HL-60 (cell line): ENCODE measurements at regions not wholly inside any gene's neighbourhood (a gene's known extent, or its start where the extent isn't known, plus 50 kb on each side); places are given as distances from the start of the nearest gene placed in this dataset.

Experiments
- DNase-seq, 2 experiments: peaks; one replicate each; pipeline ENCODE4 v3.0.0-alpha.2; 2010 to 2020; ENCODE audit warnings: low read depth in 1 of 2, low spot score in 1 of 2
- H3K27ac ChIP-seq: fragments of 250-450 bp; sonication (Bioruptor Pico); replicated peaks from 2 replicates; pipeline ENCODE4 v1.5.1; 2020; ENCODE audit warnings: mild to moderate bottlenecking, moderate library complexity
- H3K27me3 ChIP-seq: fragments of 250-450 bp; sonication (Bioruptor Pico); 2 replicates; pipeline ENCODE4 v1.5.1; 2021; ENCODE audit warnings: mild to moderate bottlenecking, moderate library complexity; ENCODE audit not compliant: insufficient read depth, poor library complexity, severe bottlenecking
- H3K4me3 ChIP-seq: replicated peaks from 2 replicates; pipeline ENCODE4 v1.5.1; 2011; ENCODE audit warnings: mild to moderate bottlenecking, control low read depth, low read length; ENCODE audit not compliant: insufficient read depth
- GABPA ChIP-seq: IDR thresholded peaks from 2 replicates; pipeline ENCODE4 v1.6.1; 2012; ENCODE audit warnings: low read depth
- POLR2AphosphoS5 ChIP-seq: IDR thresholded peaks from 2 replicates; pipeline ENCODE4 v1.6.1; 2012; ENCODE audit warnings: low read depth
- REST ChIP-seq: IDR thresholded peaks from 2 replicates; pipeline ENCODE4 v1.6.1; 2012; ENCODE audit warnings: low read depth; ENCODE audit not compliant: insufficient replicate concordance
- SPI1 ChIP-seq: IDR thresholded peaks from 2 replicates; pipeline ENCODE4 v1.6.1; 2012; ENCODE audit warnings: low read depth, mild to moderate bottlenecking, borderline replicate concordance
- TF ChIP-seq, protein P1 (sequence below): IDR thresholded peaks from one replicate; pipeline ENCODE4 v1.5.1; 2011; ENCODE audit warnings: low read length, control low read depth, inconsistent platforms; ENCODE audit not compliant: insufficient read depth

DNA sequence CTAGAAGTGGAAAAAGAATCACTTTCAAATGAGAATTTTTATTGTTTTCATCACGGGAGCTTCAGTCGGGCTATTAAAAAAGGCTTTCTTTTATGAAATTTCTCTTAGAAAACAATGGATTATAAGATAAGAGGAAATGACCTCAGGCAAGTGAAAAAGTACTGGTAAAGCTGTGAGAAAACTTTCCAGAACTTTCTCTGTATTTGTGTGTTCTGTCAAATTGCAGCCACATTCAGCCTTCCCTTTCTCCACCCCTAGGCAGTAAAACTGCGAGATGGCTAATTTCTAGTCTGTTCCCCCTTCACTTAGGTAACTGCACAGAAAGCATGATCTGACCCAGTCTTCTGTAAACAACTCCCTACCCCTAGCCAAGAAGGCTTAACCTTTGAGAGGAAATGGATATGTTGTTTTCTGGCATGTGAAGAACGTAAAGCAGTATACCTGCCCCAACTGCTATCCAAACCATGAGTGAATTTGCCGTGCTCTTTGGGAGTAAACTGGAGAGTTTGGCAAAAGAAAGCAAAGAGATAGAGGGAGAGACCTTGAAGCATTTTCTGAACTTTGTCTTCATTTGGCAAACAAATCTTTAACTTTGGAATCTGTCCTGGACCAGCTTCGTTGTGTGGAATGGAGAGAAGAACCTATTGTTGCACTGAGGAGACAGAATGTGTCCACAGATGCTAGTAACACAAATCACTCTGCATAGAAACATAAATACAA lies 105.4 kb downstream of the ETAA1 start:
- H3K27me3 ChIP-seq, result no peaks in the 10 kb centered on the region
- no peak for DNase-seq
- TF ChIP-seq SPI1, result no peak
- TF ChIP-seq, protein P1, sequence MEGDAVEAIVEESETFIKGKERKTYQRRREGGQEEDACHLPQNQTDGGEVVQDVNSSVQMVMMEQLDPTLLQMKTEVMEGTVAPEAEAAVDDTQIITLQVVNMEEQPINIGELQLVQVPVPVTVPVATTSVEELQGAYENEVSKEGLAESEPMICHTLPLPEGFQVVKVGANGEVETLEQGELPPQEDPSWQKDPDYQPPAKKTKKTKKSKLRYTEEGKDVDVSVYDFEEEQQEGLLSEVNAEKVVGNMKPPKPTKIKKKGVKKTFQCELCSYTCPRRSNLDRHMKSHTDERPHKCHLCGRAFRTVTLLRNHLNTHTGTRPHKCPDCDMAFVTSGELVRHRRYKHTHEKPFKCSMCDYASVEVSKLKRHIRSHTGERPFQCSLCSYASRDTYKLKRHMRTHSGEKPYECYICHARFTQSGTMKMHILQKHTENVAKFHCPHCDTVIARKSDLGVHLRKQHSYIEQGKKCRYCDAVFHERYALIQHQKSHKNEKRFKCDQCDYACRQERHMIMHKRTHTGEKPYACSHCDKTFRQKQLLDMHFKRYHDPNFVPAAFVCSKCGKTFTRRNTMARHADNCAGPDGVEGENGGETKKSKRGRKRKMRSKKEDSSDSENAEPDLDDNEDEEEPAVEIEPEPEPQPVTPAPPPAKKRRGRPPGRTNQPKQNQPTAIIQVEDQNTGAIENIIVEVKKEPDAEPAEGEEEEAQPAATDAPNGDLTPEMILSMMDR, result no peak
- TF ChIP-seq REST, result no peak
- TF ChIP-seq POLR2AphosphoS5, result no peak
- TF ChIP-seq GABPA, result no peak
- no peak overlapping the region for H3K27ac ChIP-seq
- no peak overlapping the region for H3K4me3 ChIP-seq

GRCh38 chr2:67503066-67503795 lies 106.1 kb downstream of the ETAA1 start:
- Histone ChIP-seq H3K4me3 (no peak overlapping the region), H3K27ac (no peak overlapping the region), H3K27me3 (no peaks in the 10 kb centered on the region)
- TF ChIP-seq REST, result no peak
- TF ChIP-seq SPI1, result no peak
- no peak for TF ChIP-seq GABPA
- TF ChIP-seq, protein P1, result no peak
- TF ChIP-seq POLR2AphosphoS5, result no peak
- no peak for DNase-seq

GRCh38 chr2:67510745-67511144 lies 113.6 kb downstream of the ETAA1 start:
- no peak for TF ChIP-seq REST
- TF ChIP-seq, protein P1, result no peak
- TF ChIP-seq SPI1, result no peak
- no peak for TF ChIP-seq POLR2AphosphoS5
- no peak for TF ChIP-seq GABPA
- Histone ChIP-seq H3K27me3 (no peaks in the 10 kb centered on the region), H3K4me3 (no peak overlapping the region), H3K27ac (no peak overlapping the region)
- no peak for DNase-seq
